Activated CD4-positive, alpha-beta T cell treated with anti-CD3 and anti-CD28 coated beads, Interleukin-2, Interleukin-6, amounts not matched to agents 100 ng/mL and 50 ng/mL, durations not matched to agents 16 hours and 8 hours (primary cell): ENCODE measurements at regions not wholly inside any gene's neighbourhood (a gene's known extent, or its start where the extent isn't known, plus 50 kb on each side); places are given as distances from the start of the nearest gene placed in this dataset.
A peak's percentile ranks its signal among the peaks of the same experiment; 100 is the strongest.
"Not testable (repeated sequence)": the region's sequence is repeated elsewhere in the genome, so short reads cannot be mapped to it uniquely, and the experiment has no call there.

ENCODE experiments used
- DNase-seq: peaks from one replicate; pipeline ENCODE4 v3.0.0-alpha.2; 2020

- DNase-seq = no peak
Observed at GRCh38 chr11:130979386-130979972, 63.2 kb upstream of the SNX19 start.

- no peak for DNase-seq
Observed at GRCh38 chr11:130980071-130980862, 64.0 kb upstream of the SNX19 start.

GRCh38 chr11:130984241-130984640, 68.0 kb upstream of the SNX19 start:
- DNase-seq = not testable (repeated sequence)

- no peak for DNase-seq
Observed at GRCh38 chr11:130992788-130993187, 76.5 kb upstream of the SNX19 start.

GRCh38 chr11:130994043-130994442, 77.8 kb upstream of the SNX19 start:
- DNase-seq = no peak

GRCh38 chr11:130995266-130995665, 79.0 kb upstream of the SNX19 start:
- DNase-seq = no peak

GRCh38 chr11:130997278-130997677, 81.0 kb upstream of the SNX19 start:
- no peak for DNase-seq

- DNase-seq = no peak
Observed at GRCh38 chr11:130999086-130999485, 82.8 kb upstream of the SNX19 start.

- DNase-seq = no peak
Observed at GRCh38 chr11:130999992-131000770, 83.9 kb upstream of the SNX19 start.

- DNase-seq = no peak
Observed at GRCh38 chr11:131002145-131002544, 85.9 kb upstream of the SNX19 start.

- no peak for DNase-seq
Observed at GRCh38 chr11:131005829-131006228, 89.5 kb upstream of the SNX19 start.

GRCh38 chr11:131025020-131025419, 108.7 kb upstream of the SNX19 start:
- DNase-seq = peak; percentile 3

- no peak for DNase-seq
Observed at GRCh38 chr11:131025421-131026125, 109.3 kb upstream of the SNX19 start.

GRCh38 chr11:131027491-131027890, 111.2 kb upstream of the SNX19 start:
- DNase-seq = no peak

GRCh38 chr11:131033151-131033651, 116.9 kb upstream of the SNX19 start:
- DNase-seq = no peak

- DNase-seq = no peak
Observed at GRCh38 chr11:131036514-131036913, 120.2 kb upstream of the SNX19 start.

- DNase-seq = no peak
Observed at GRCh38 chr11:131037873-131038272, 121.6 kb upstream of the SNX19 start.

GRCh38 chr11:131038597-131038996, 122.3 kb upstream of the SNX19 start:
- no peak for DNase-seq

GRCh38 chr11:131041331-131042040, 125.2 kb upstream of the SNX19 start:
- no peak for DNase-seq

- DNase-seq = no peak
Observed at GRCh38 chr11:131042041-131042390, 125.7 kb upstream of the SNX19 start.

- DNase-seq = no peak
Observed at GRCh38 chr11:131043251-131043650, 127.0 kb upstream of the SNX19 start.

- DNase-seq = no peak
Observed at GRCh38 chr11:131044851-131045250, 128.6 kb upstream of the SNX19 start.
